ENCODE measurements at regions not wholly inside any gene's neighbourhood (a gene's known extent, or its start where the extent isn't known, plus 50 kb on each side); places are given as distances from the start of the nearest gene placed in this dataset.

GRCh38 chr21:27260728-27261127 is 293.8 kb upstream of the ADAMTS5 start:
- TF ChIP-seq CTCF (IDR thresholded peaks at IDR 0.05) (no peak), EZH2 (IDR thresholded peaks at IDR 0.05; ENCODE audit: borderline replicate concordance, insufficient read depth, low read depth, low read length, poor library complexity, severe bottlenecking) (no peak)
